Coronary artery (tissue), 2 donors: ENCODE measurements at regions not wholly inside any gene's neighbourhood (a gene's known extent, or its start where the extent isn't known, plus 50 kb on each side); places are given as distances from the start of the nearest gene placed in this dataset.

Experiments
- DNase-seq: peaks from one replicate; pipeline ENCODE4 v3.0.0-alpha.2; 2017; ENCODE audit warnings: low spot score
- H3K27ac ChIP-seq, 2 donors: fragments of 200-600 bp; sonication (generic); one replicate each; pipeline ENCODE4 v1.5.1; 2016 to 2019
- H3K4me3 ChIP-seq: fragments of 200-600 bp; sonication (generic); 2 replicates; pipeline ENCODE4 v1.5.1; 2016; ENCODE audit warnings: mild to moderate bottlenecking, moderate library complexity
- CTCF ChIP-seq: fragments of 200-600 bp; sonication (generic); IDR thresholded peaks from one replicate; pipeline ENCODE4 v1.5.1; 2019; ENCODE audit warnings: antibody characterized with exemption

- H3K4me3 ChIP-seq: no peak overlapping the region
- TF ChIP-seq CTCF: no peak
- H3K27ac ChIP-seq: no peak overlapping the region
- DNase-seq: no peak
Measured at GRCh38 chr6:147904416-147904815, 395.9 kb downstream of the SAMD5 start.

- no peak overlapping the region for H3K4me3 ChIP-seq
- H3K27ac ChIP-seq: no peak overlapping the region
- DNase-seq: no peak
- no peak for TF ChIP-seq CTCF
Measured at GRCh38 chr6:147905711-147906110, 397.2 kb downstream of the SAMD5 start.

GRCh38 chr6:147906361-147906760 lies 397.9 kb downstream of the SAMD5 start:
- Histone ChIP-seq H3K4me3 (no peak overlapping the region), H3K27ac (no peak overlapping the region)
- TF ChIP-seq CTCF: no peak
- no peak for DNase-seq

GRCh38 chr6:147909640-147910039 lies 401.1 kb downstream of the SAMD5 start:
- Histone ChIP-seq H3K4me3 (no peak overlapping the region), H3K27ac (no peak overlapping the region)
- DNase-seq: no peak
- no peak for TF ChIP-seq CTCF

GRCh38 chr6:147910281-147910680 lies 401.8 kb downstream of the SAMD5 start:
- H3K4me3 ChIP-seq: no peak overlapping the region
- no peak for TF ChIP-seq CTCF
- no peak overlapping the region for H3K27ac ChIP-seq
- DNase-seq: no peak

GRCh38 chr6:147911057-147911456 lies 402.6 kb downstream of the SAMD5 start:
- Histone ChIP-seq H3K4me3 (no peak overlapping the region), H3K27ac (no peak overlapping the region)
- DNase-seq: no peak
- no peak for TF ChIP-seq CTCF

GRCh38 chr6:147911686-147912085 lies 403.2 kb downstream of the SAMD5 start:
- H3K4me3 ChIP-seq: no peak overlapping the region
- no peak overlapping the region for H3K27ac ChIP-seq
- DNase-seq: no peak
- TF ChIP-seq CTCF: no peak
